Stimulated activated naive CD4-positive, alpha-beta T cell treated with Interleukin-2 at 50 U/mL for 16 hours (primary cell): ENCODE measurements at regions not wholly inside any gene's neighbourhood (a gene's known extent, or its start where the extent isn't known, plus 50 kb on each side); places are given as distances from the start of the nearest gene placed in this dataset.

Source experiments
- DNase-seq: peaks from one replicate; lab custom pipeline; 2025; lab: John Stamatoyannopoulos, UW

GRCh38 chr5:158162026-158162425 lies 303.1 kb upstream of the CLINT1 start:
- no peak for DNase-seq

- no peak for DNase-seq
These were observed 300.7 kb upstream of the CLINT1 start for GRCh38 chr5:158159621-158160020.

GRCh38 chr5:158155811-158156505 lies 297.0 kb upstream of the CLINT1 start:
- DNase-seq: no peak

- no peak for DNase-seq
These were observed 296.1 kb upstream of the CLINT1 start for GRCh38 chr5:158155067-158155466.

- no peak for DNase-seq
These were observed 295.5 kb upstream of the CLINT1 start for GRCh38 chr5:158154226-158155005.

- no peak for DNase-seq
These were observed 294.6 kb upstream of the CLINT1 start for GRCh38 chr5:158153508-158153907.

- no peak for DNase-seq
These were observed 293.2 kb upstream of the CLINT1 start for GRCh38 chr5:158152136-158152535.

GRCh38 chr5:158147227-158147626 lies 288.3 kb upstream of the CLINT1 start:
- no peak for DNase-seq

- no peak for DNase-seq
These were observed 286.9 kb upstream of the CLINT1 start for GRCh38 chr5:158145827-158146226.

- DNase-seq: no peak
These were observed 284.1 kb upstream of the CLINT1 start for GRCh38 chr5:158143081-158143480.

- no peak for DNase-seq
These were observed 283.2 kb upstream of the CLINT1 start for GRCh38 chr5:158142156-158142555.

- no peak for DNase-seq
These were observed 281.3 kb upstream of the CLINT1 start for GRCh38 chr5:158140120-158140731.

GRCh38 chr5:158139161-158139560 lies 280.2 kb upstream of the CLINT1 start:
- DNase-seq: no peak

- DNase-seq: no peak
These were observed 276.8 kb upstream of the CLINT1 start for GRCh38 chr5:158135682-158136179.

- no peak for DNase-seq
These were observed 274.4 kb upstream of the CLINT1 start for GRCh38 chr5:158133369-158133768.

- no peak for DNase-seq
These were observed 268.6 kb upstream of the CLINT1 start for GRCh38 chr5:158127536-158127935.

GRCh38 chr5:158126442-158127405 lies 267.8 kb upstream of the CLINT1 start:
- DNase-seq: no peak

GRCh38 chr5:158124606-158125316 lies 265.8 kb upstream of the CLINT1 start:
- no peak for DNase-seq

GRCh38 chr5:158123595-158123994 lies 264.6 kb upstream of the CLINT1 start:
- no peak for DNase-seq

- DNase-seq: no peak
These were observed 262.7 kb upstream of the CLINT1 start for GRCh38 chr5:158121678-158122077.

- no peak for DNase-seq
These were observed 261.8 kb upstream of the CLINT1 start for GRCh38 chr5:158120760-158121159.
